Heart left ventricle (tissue), 13 donors: ENCODE measurements at regions not wholly inside any gene's neighbourhood (a gene's known extent, or its start where the extent isn't known, plus 50 kb on each side); places are given as distances from the start of the nearest gene placed in this dataset.

Experiments
- POLR2A ChIP-seq, 2 donors: fragments of 450-650 bp; IDR thresholded peaks; one replicate each; pipeline ENCODE4 v1.6.1; 2017; ENCODE audit warnings: antibody characterized with exemption in 2 of 2, mild to moderate bottlenecking in 2 of 2, moderate library complexity in 2 of 2
- TF ChIP-seq, protein P1 (sequence below), 12 donors: fragments of 200-600 bp; sonication (generic) in 4 of 12; IDR thresholded peaks; one replicate each; pipeline versions ENCODE4 v1.5.0 to v1.8.0; 2018 to 2022; ENCODE audit warnings: antibody characterized with exemption in 12 of 12, mild to moderate bottlenecking in 5 of 12
- donor health status: ischemic (EF 13 %, LVEDD 7.1; RV severe dilation, severe dysfunction).
- donor health status: DM: no; HTN: yes; CAD: no.
- donor health status: DM: no; HTN: no; CAD: no.
- donor health status: ischemic (EF 25% LVEDD 6.9; RV normal size, moderate dysfunction).
- donor health status: ischemic (EF 25% LVEDD 5.7; RV mildly dilated, moderate dysfunction).
- donor health status: ischemic (EF 35%, LVEDD 5.7; RV mildly dilated, moderate dysfunction).
- donor health status: nonischemic (EF 11% LVEDD 7.7; RV severe dilation, severe dysfunction).
- donor health status: DM: yes; HTN: yes; CAD: no.
- donor health status: PGD.
- donor health status: ischemic (EF 29% LVEDD 5.4; RV normal size, mild dysfunction).
- donor health status: nonischemic (EF 23%, LVEDD 6.1; RV moderate dilation, normal function).

DNA sequence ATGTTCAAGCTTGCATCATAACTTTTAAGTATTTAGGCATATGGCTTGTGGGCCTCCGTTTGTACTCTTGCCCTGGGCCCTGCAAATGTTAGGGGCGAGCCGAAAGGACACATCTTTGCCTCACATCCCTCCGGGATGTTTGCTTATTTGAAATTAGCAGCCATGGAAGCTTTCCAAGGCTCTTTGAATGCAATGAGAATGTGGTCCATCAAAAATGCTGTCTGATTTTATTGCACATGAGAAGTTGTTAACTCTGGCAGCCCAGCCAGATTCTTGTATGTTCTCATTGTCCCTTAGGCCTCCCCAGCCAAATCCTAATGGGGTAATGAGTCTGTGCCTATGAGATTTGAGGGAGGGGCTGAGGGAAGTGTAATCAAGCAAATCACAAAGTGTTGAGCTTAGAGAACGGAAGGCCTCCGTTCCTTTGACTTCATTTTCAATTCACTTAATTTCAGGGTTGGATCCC, 261.2 kb upstream of the MARCKS start:
- TF ChIP-seq, protein P1, sequence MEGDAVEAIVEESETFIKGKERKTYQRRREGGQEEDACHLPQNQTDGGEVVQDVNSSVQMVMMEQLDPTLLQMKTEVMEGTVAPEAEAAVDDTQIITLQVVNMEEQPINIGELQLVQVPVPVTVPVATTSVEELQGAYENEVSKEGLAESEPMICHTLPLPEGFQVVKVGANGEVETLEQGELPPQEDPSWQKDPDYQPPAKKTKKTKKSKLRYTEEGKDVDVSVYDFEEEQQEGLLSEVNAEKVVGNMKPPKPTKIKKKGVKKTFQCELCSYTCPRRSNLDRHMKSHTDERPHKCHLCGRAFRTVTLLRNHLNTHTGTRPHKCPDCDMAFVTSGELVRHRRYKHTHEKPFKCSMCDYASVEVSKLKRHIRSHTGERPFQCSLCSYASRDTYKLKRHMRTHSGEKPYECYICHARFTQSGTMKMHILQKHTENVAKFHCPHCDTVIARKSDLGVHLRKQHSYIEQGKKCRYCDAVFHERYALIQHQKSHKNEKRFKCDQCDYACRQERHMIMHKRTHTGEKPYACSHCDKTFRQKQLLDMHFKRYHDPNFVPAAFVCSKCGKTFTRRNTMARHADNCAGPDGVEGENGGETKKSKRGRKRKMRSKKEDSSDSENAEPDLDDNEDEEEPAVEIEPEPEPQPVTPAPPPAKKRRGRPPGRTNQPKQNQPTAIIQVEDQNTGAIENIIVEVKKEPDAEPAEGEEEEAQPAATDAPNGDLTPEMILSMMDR (IDR thresholded peaks at IDR 0.05): no peak
- TF ChIP-seq POLR2A (IDR thresholded peaks at IDR 0.05): no peak
